ENCODE measurements at regions not wholly inside any gene's neighbourhood (a gene's known extent, or its start where the extent isn't known, plus 50 kb on each side); places are given as distances from the start of the nearest gene placed in this dataset.

GRCh38 chr4:81814987-81815541 is 343.4 kb upstream of the RASGEF1B start:
- H3K4me3 ChIP-seq, result no peak overlapping the region
- DNase-seq, result no peak
- H3K9me3 ChIP-seq, result no peaks in the 10 kb centered on the region
- peak overlapping the region in 7 of 8 donors; percentile 34 to 68 (median 65) for H3K27ac ChIP-seq
- H3K36me3 ChIP-seq, result no peaks in the 10 kb centered on the region
- H3K4me1 ChIP-seq, result peaks cover 0 to 13% (median 5%) of the 10 kb centered on the region in 6 donors
- no peaks in the 10 kb centered on the region for H3K27me3 ChIP-seq (replicated peaks in 1 of 7)
- WGBS, 5 donors, result 26 to 58% (median 36%) methylated on average over 3 of the region's 3 CpGs
- TF ChIP-seq POLR2AphosphoS5 (IDR thresholded peaks at IDR 0.05), result peak in 1 of 3 donors; percentile 9
- TF ChIP-seq POLR2A (IDR thresholded peaks at IDR 0.05), result no peak
- intact Hi-C loops (cut with DNase I; ENCODE audit: low total_unique reads), result no loop called here

GRCh38 chr4:81811562-81812293 is 340.0 kb upstream of the RASGEF1B start:
- intact Hi-C loops (cut with DNase I; ENCODE audit: low total_unique reads), result no loop called here
- Histone ChIP-seq H3K36me3 (no peaks in the 10 kb centered on the region), H3K4me3 (no peak overlapping the region), H3K27ac (no peak overlapping the region), H3K4me1 (peaks cover 0 to 27% (median 5%) of the 10 kb centered on the region in 6 donors), H3K27me3 (replicated peaks in 1 of 7) (no peaks in the 10 kb centered on the region), H3K9me3 (no peaks in the 10 kb centered on the region)
- TF ChIP-seq POLR2AphosphoS5 (IDR thresholded peaks at IDR 0.05) (no peak), POLR2A (IDR thresholded peaks at IDR 0.05) (no peak), CTCF (IDR thresholded peaks at IDR 0.05 in 8 of 11, conservative IDR thresholded peaks at IDR 0.05 in 3 of 11) (no peak)
- 64 to 96% (median 84%) methylated on average over 5 of the region's 5 CpGs for WGBS, 5 donors
- no peak for DNase-seq

DNA sequence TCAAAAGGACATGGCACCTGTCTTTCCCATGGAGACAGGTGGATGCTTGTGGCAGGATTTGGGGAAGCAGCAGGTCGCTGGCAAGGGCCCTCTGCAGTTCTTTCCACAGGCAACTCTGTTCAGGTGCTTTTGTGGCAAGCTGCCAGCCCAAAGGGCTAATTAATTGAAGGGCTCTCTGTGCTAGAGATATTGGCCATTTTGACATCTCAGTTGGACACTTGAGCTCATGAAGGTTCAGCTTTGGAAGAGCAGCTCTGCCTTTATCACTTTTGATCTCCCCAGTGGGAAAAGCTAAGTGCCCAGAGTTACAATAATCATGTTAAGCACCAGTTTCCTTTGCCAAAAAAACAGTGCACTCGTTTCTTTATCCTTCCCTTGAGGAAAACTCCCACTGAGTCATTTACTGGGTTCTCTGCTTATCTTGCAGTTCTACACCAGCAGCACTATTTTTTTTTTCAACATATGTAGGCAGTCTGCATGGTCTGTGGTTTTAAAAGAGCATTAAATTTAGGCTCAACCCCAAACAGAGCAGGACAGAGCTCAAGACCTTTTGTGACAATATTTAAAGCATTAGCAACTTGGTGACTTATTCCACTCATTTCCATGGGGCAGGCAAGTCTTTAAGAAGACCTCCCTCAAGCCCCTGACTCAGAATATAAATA is 336.4 kb upstream of the RASGEF1B start:
- Histone ChIP-seq H3K27ac (no peak overlapping the region), H3K9me3 (no peaks in the 10 kb centered on the region), H3K4me1 (peaks cover 0 to 14% (median 0%) of the 10 kb centered on the region in 6 donors), H3K36me3 (no peaks in the 10 kb centered on the region), H3K4me3 (no peak overlapping the region), H3K27me3 (replicated peaks in 1 of 7) (no peaks in the 10 kb centered on the region)
- intact Hi-C loops (cut with DNase I; ENCODE audit: low total_unique reads), result no loop called here
- DNase-seq, result no peak
- WGBS, 5 donors, result 28 to 55% (median 35%) methylated on average over 2 of the region's 2 CpGs
- no peak for TF ChIP-seq POLR2AphosphoS5 (IDR thresholded peaks at IDR 0.05)
- no peak for TF ChIP-seq POLR2A (IDR thresholded peaks at IDR 0.05)
- TF ChIP-seq CTCF (IDR thresholded peaks at IDR 0.05 in 8 of 11, conservative IDR thresholded peaks at IDR 0.05 in 3 of 11), result no peak

DNA sequence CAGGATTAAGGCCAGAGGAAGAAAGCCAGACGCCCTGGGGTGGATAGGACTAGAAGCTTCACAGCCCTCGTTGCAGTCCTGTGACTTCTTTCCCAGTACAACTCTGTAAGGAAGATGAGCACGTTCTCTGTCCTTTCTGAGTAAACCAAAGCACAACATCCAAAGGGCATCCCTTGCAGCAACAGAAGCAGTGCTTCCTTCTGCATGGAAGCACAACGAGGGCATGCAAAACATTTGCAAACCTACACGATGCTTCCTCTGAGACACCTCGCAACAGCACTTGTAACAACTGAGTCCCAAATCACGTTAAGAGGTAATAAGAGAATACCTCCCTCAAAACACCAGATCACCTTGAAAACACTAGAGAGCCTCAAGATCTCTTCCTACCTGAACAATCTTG is 335.7 kb upstream of the RASGEF1B start:
- Histone ChIP-seq H3K27me3 (replicated peaks in 1 of 7) (no peaks in the 10 kb centered on the region), H3K36me3 (no peaks in the 10 kb centered on the region), H3K4me1 (peaks cover 0 to 14% (median 0%) of the 10 kb centered on the region in 6 donors), H3K27ac (no peak overlapping the region), H3K9me3 (no peaks in the 10 kb centered on the region), H3K4me3 (no peak overlapping the region)
- no peak for TF ChIP-seq POLR2A (IDR thresholded peaks at IDR 0.05)
- no peak for TF ChIP-seq POLR2AphosphoS5 (IDR thresholded peaks at IDR 0.05)
- TF ChIP-seq CTCF (IDR thresholded peaks at IDR 0.05 in 8 of 11, conservative IDR thresholded peaks at IDR 0.05 in 3 of 11), result no peak
- 73 to 90% (median 80%) methylated on average over 7 of the region's 7 CpGs for WGBS, 5 donors
- no peak for DNase-seq
- intact Hi-C loops (cut with DNase I; ENCODE audit: low total_unique reads), result no loop called here

All from spleen (tissue), 11 donors.